Thoracic aorta (tissue), 2 donors: ENCODE measurements at regions not wholly inside any gene's neighbourhood (a gene's known extent, or its start where the extent isn't known, plus 50 kb on each side); places are given as distances from the start of the nearest gene placed in this dataset.

Experiments
- ATAC-seq: fragments of 150-250 bp; one replicate; pipeline ENCODE4 v1.8.0; 2017; ENCODE audit warnings: low read depth; ENCODE audit not compliant: insufficient number of reproducible peaks, low FRiP score
- DNase-seq: peaks from one replicate; pipeline ENCODE4 v3.0.0-alpha.2; 2020; ENCODE audit warnings: low spot score
- H3K27ac ChIP-seq, 2 donors: fragments of 200-600 bp; sonication (generic); 1 replicate in 1 of 2; 2 replicates in 1 of 2; pipeline ENCODE4 v1.5.1; 2016; ENCODE audit warnings: mild to moderate bottlenecking in 2 of 2, moderate library complexity in 2 of 2
- H3K27me3 ChIP-seq: fragments of 200-600 bp; sonication (generic); replicated peaks from 2 replicates; pipeline ENCODE4 v1.6.0; 2016; ENCODE audit warnings: mild to moderate bottlenecking; ENCODE audit not compliant: insufficient read depth
- H3K36me3 ChIP-seq: fragments of 200-600 bp; sonication (generic); one replicate; pipeline ENCODE4 v1.5.1; 2016
- H3K4me1 ChIP-seq, 2 donors: fragments of 200-600 bp; sonication (generic); 1 replicate in 1 of 2; 2 replicates in 1 of 2; pipeline versions ENCODE4 v1.5.1 to v1.6.0; 2016; ENCODE audit warnings: low read depth in 2 of 2, mild to moderate bottlenecking in 1 of 2; ENCODE audit not compliant: control insufficient read depth in 1 of 2
- H3K4me3 ChIP-seq: fragments of 200-600 bp; sonication (generic); 2 replicates; pipeline ENCODE4 v1.5.1; 2016; ENCODE audit warnings: mild to moderate bottlenecking
- H3K9me3 ChIP-seq: fragments of 200-600 bp; sonication (generic); 2 replicates; pipeline ENCODE4 v1.5.1; 2016
- CTCF ChIP-seq: fragments of 200-600 bp; sonication (generic); IDR thresholded peaks from one replicate; pipeline ENCODE4 v1.5.1; 2019; ENCODE audit warnings: antibody characterized with exemption

GRCh38 chr14:34266344-34266743 is 195.7 kb downstream of the SPTSSA start:
- ATAC-seq, result no peak

GRCh38 chr14:34262127-34262910 is 199.7 kb downstream of the SPTSSA start:
- no peak for TF ChIP-seq CTCF
- ATAC-seq, result no peak

More at GRCh38 chr14:34266344-34266743, 195.7 kb downstream of the SPTSSA start:
- Histone ChIP-seq H3K36me3 (no peaks in the 10 kb centered on the region), H3K9me3 (no peaks in the 10 kb centered on the region), H3K27ac (no peak overlapping the region), H3K4me1 (no peaks in the 10 kb centered on the region), H3K4me3 (no peak overlapping the region), H3K27me3 (no peaks in the 10 kb centered on the region)
- no peak for TF ChIP-seq CTCF
- no peak for DNase-seq

GRCh38 chr14:34259996-34260395 is 202.0 kb downstream of the SPTSSA start:
- Histone ChIP-seq H3K27ac (no peak overlapping the region), H3K27me3 (no peaks in the 10 kb centered on the region), H3K4me1 (no peaks in the 10 kb centered on the region), H3K4me3 (no peak overlapping the region), H3K9me3 (no peaks in the 10 kb centered on the region), H3K36me3 (no peaks in the 10 kb centered on the region)
- TF ChIP-seq CTCF, result no peak
- no peak for DNase-seq
- no peak for ATAC-seq

More at GRCh38 chr14:34262127-34262910, 199.7 kb downstream of the SPTSSA start:
- no peak for DNase-seq
- Histone ChIP-seq H3K9me3 (no peaks in the 10 kb centered on the region), H3K27ac (no peak overlapping the region), H3K4me3 (no peak overlapping the region), H3K36me3 (no peaks in the 10 kb centered on the region), H3K27me3 (no peaks in the 10 kb centered on the region), H3K4me1 (no peaks in the 10 kb centered on the region)

- ATAC-seq (no peak), DNase-seq (no peak)
- no peak for TF ChIP-seq CTCF
- no peak overlapping the region for H3K27ac ChIP-seq
- H3K27me3 ChIP-seq, result no peaks in the 10 kb centered on the region
- no peak overlapping the region for H3K4me3 ChIP-seq
- H3K4me1 ChIP-seq, result no peaks in the 10 kb centered on the region
- H3K36me3 ChIP-seq, result no peaks in the 10 kb centered on the region
- H3K9me3 ChIP-seq, result no peaks in the 10 kb centered on the region
Measured at GRCh38 chr14:34258318-34258717, 203.7 kb downstream of the SPTSSA start.

- Histone ChIP-seq H3K36me3 (no peaks in the 10 kb centered on the region), H3K4me3 (no peak overlapping the region), H3K4me1 (no peaks in the 10 kb centered on the region), H3K9me3 (no peaks in the 10 kb centered on the region), H3K27me3 (no peaks in the 10 kb centered on the region), H3K27ac (no peak overlapping the region)
- no peak for ATAC-seq
- no peak for TF ChIP-seq CTCF
- no peak for DNase-seq
Measured at GRCh38 chr14:34257505-34257904, 204.5 kb downstream of the SPTSSA start.
